ENCODE measurements at regions not wholly inside any gene's neighbourhood (a gene's known extent, or its start where the extent isn't known, plus 50 kb on each side); places are given as distances from the start of the nearest gene placed in this dataset.

- ATAC-seq = no peak
- ChIA-PET CTCF (no interaction called here), POLR2A (no interaction called here), RAD21 (ENCODE audit: unreplicated experiment) (no interaction called here), SMC1A (ENCODE audit: uncharacterized antibody, unreplicated experiment) (no interaction called here)
- BruUV-seq (replicated peaks) = no TSS peak
- Histone ChIP-seq H3K4me1 (ENCODE audit: control insufficient read depth, insufficient read depth, low read length) (no peaks in the 10 kb centered on the region), H3K27me3 (replicated peaks in 1 of 2; ENCODE audit: control insufficient read depth in 2 of 2, insufficient read depth in 2 of 2, low read length in 1 of 2) (no peaks in the 10 kb centered on the region; a peak in 1 of 4 replicates), H3K4me2 (ENCODE audit: control insufficient read depth, insufficient read depth) (no peak overlapping the region), H3K79me2 (ENCODE audit: control insufficient read depth, insufficient read depth, low read length) (no peaks in the 10 kb centered on the region), H2AFZ (ENCODE audit: control insufficient read depth, low read depth, low read length) (no peak overlapping the region), H3K9ac (ENCODE audit: control insufficient read depth, insufficient read depth, low read length) (no peak overlapping the region), H4K20me1 (ENCODE audit: control insufficient read depth, insufficient read depth) (no peaks in the 10 kb centered on the region), H3K4me3 (no peak overlapping the region), H3K36me3 (ENCODE audit: control insufficient read depth in 2 of 2, insufficient read depth in 2 of 2, low read length in 1 of 2) (no peaks in the 10 kb centered on the region), H3K27ac (ENCODE audit: control insufficient read depth, insufficient read depth) (no peak overlapping the region), H3K9me3 (replicated peaks; ENCODE audit: control insufficient read depth, insufficient read depth, low read length) (no peaks in the 10 kb centered on the region)
- TF ChIP-seq FOXK2 (IDR thresholded peaks at IDR 0.05) = no peak
- TF ChIP-seq POLR2AphosphoS2 (IDR thresholded peaks at IDR 0.05; ENCODE audit: low read depth, low read length) = no peak
- TF ChIP-seq HSF1 (IDR thresholded peaks at IDR 0.05; ENCODE audit: low read depth, low read length) = no peak
- TF ChIP-seq STAT1 (conservative IDR thresholded peaks at IDR 0.05) = no peak
- no peak for TF ChIP-seq TBL1XR1 (IDR thresholded peaks at IDR 0.05; ENCODE audit: low read depth, low read length)
- FAIRE-seq = no peak
- DNase-seq (ENCODE audit: low read depth, low spot score) = no peak
- in situ Hi-C loops (cut with MboI) (no loop called here), intact Hi-C loops (cut with micrococcal nuclease; ENCODE audit: unreplicated experiment) (no loop called here)
- 0% methylated on average over 1 of the region's 1 CpG for WGBS (ENCODE audit: insufficient coverage, insufficient replicate concordance, low lambda C conversion rate, missing lambda C conversion rate)
Observed at GRCh38 chr5:158626718-158627117, 473.0 kb downstream of the EBF1 start.

GRCh38 chr5:158623971-158624370 is 475.7 kb downstream of the EBF1 start:
- POLR2A ChIA-PET = no interaction called here
- Histone ChIP-seq H4K20me1 (ENCODE audit: control insufficient read depth, insufficient read depth) (no peaks in the 10 kb centered on the region), H3K79me2 (ENCODE audit: control insufficient read depth, insufficient read depth, low read length) (no peaks in the 10 kb centered on the region), H2AFZ (ENCODE audit: control insufficient read depth, low read depth, low read length) (no peak overlapping the region), H3K9me3 (replicated peaks; ENCODE audit: control insufficient read depth, insufficient read depth, low read length) (no peaks in the 10 kb centered on the region), H3K36me3 (ENCODE audit: control insufficient read depth in 2 of 2, insufficient read depth in 2 of 2, low read length in 1 of 2) (no peaks in the 10 kb centered on the region), H3K9ac (ENCODE audit: control insufficient read depth, insufficient read depth, low read length) (no peak overlapping the region), H3K27me3 (replicated peaks in 1 of 2; ENCODE audit: control insufficient read depth in 2 of 2, insufficient read depth in 2 of 2, low read length in 1 of 2) (no peaks in the 10 kb centered on the region; a peak in 1 of 4 replicates), H3K4me2 (ENCODE audit: control insufficient read depth, insufficient read depth) (no peak overlapping the region), H3K4me1 (ENCODE audit: control insufficient read depth, insufficient read depth, low read length) (no peaks in the 10 kb centered on the region), H3K4me3 (no peak overlapping the region), H3K27ac (ENCODE audit: control insufficient read depth, insufficient read depth) (no peak overlapping the region)
- no peak for ATAC-seq
- CTCF ChIA-PET = interaction anchor here (0.6 to 1.0 kb wide), 4 partner anchors 257 to 1432 kb away, joined by 3 to 6 read pairs (median 3); no protein-coding TSS in a partner anchor
- SMC1A ChIA-PET (ENCODE audit: uncharacterized antibody, unreplicated experiment) = interaction anchor here (0.8 to 1.4 kb wide), 3 partner anchors 12 to 281 kb away, joined by 3 to 5 read pairs (median 3); no protein-coding TSS in a partner anchor
- DNase-seq (ENCODE audit: low read depth, low spot score) = no peak
- BruUV-seq (replicated peaks) = no TSS peak
- FAIRE-seq = no peak
- intact Hi-C loops (cut with micrococcal nuclease; ENCODE audit: unreplicated experiment) = no loop called here
- 53% methylated on average over 6 of the region's 6 CpGs for WGBS (ENCODE audit: insufficient coverage, insufficient replicate concordance, low lambda C conversion rate, missing lambda C conversion rate)
- in situ Hi-C loops (cut with MboI) = no loop called here
- RAD21 ChIA-PET (ENCODE audit: unreplicated experiment) = no interaction called here
- no peak for TF ChIP-seq BHLHE40 (IDR thresholded peaks at IDR 0.05; ENCODE audit: borderline replicate concordance in 1 of 2, low read depth in 2 of 2, low read length in 1 of 2)
- TF ChIP-seq MLLT1 (IDR thresholded peaks at IDR 0.05) = no peak
- TF ChIP-seq ZNF687 (IDR thresholded peaks at IDR 0.05) = no peak
- no peak for TF ChIP-seq NR2C2 (IDR thresholded peaks at IDR 0.05; ENCODE audit: borderline replicate concordance, control insufficient read depth, insufficient read length, low read depth)
- no peak for TF ChIP-seq TBL1XR1 (IDR thresholded peaks at IDR 0.05; ENCODE audit: low read depth, low read length)
- TF ChIP-seq MTA3 (IDR thresholded peaks at IDR 0.05; ENCODE audit: borderline replicate concordance, low read length) = no peak
- no peak for TF ChIP-seq MYC (IDR thresholded peaks at IDR 0.05; ENCODE audit: insufficient read depth, insufficient read length, insufficient replicate concordance, low read length, severe bottlenecking)
